ENCODE measurements at regions not wholly inside any gene's neighbourhood (a gene's known extent, or its start where the extent isn't known, plus 50 kb on each side); places are given as distances from the start of the nearest gene placed in this dataset.
"Not testable (repeated sequence)": the region's sequence is repeated elsewhere in the genome, so short reads cannot be mapped to it uniquely, and the experiment has no call there.

DNA sequence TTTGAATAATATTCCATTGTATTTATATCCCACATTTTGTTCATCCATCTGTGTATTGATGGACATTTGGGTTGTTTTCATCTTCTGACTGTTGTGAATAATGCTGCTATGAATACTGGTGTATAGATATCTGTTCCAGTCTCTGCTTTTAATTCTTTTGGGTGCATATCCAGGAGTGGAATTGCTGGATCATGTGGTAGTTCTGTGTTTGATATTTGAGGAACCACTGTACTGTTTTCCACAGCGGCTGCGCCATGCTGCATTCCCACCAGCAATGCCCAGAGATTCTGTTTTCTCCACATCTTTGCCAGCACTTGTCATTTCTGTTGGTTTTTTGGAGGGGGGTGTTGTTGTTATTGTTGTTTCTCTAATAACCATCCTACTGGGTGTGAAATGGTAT is 131.6 kb upstream of the KIF26B start:
- no peak for DNase-seq

DNA sequence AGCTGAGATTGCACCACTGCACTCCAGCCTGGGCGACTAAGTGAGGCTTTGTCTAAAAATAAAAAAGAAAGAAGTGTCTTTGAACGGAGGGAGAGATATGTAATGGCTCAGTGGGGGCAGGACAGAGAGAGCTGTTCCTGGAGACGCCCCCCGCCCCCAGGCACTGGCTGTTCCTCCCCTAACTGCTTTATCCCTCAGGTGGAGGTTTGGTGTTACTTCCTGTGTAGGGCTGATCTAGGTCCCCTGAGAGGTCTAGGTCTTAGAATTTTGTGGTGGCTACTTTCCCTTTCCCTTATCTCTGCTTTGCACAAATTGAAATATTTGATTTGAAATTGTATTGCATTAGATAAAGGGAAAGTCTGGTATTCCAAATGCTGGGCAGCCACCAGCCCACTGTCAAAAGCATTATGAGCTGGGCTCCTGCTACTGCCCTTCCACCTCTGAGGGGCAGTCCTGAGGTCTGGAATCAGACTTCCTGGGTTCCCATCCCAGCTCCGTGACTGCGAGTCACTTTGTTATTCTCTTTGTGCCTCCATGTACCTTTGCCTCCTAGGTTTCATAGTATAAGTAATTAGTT is 134.8 kb upstream of the KIF26B start:
- DNase-seq: no peak

DNA sequence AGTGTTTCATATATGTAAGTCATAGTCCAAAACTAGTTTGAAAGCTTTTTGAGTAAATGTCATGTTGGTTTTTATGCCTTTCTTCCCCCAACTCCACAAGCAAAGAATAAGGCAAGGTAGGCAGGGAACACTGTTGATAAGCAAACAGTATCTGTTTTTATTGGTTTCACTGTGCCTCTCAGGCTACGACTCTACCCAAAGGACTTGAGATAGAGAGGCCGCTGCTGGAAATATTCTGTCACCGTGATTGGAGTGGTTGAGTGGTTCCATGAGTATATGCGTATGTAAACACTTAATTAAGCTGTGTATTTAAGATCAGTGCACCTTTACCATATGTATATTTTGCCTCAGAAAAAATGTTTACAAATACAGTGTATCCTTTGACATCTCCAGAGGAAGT is 138.1 kb upstream of the KIF26B start:
- no peak for DNase-seq

DNA sequence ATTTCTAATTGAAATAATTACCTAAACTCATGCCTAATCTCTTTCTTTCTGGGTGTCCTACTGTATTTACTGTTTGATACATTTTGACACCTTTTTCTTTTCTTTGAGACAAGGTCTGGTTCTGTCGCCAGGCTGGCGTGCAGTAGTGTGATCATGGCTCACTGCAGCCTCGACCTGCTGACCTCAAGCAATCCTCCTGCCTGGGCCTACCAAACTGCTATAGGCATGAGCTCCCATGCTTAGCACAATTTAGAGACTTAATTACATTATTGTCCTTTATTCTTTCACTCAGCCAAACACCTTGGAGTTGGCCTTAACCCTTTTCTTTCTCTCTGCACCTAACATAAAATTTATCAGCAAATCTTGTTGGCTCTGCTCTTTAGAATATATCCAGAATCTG is 139.8 kb upstream of the KIF26B start:
- DNase-seq: no peak

GRCh38 chr1:245014247-245015029 is 140.3 kb upstream of the KIF26B start:
- no peak for DNase-seq

DNA sequence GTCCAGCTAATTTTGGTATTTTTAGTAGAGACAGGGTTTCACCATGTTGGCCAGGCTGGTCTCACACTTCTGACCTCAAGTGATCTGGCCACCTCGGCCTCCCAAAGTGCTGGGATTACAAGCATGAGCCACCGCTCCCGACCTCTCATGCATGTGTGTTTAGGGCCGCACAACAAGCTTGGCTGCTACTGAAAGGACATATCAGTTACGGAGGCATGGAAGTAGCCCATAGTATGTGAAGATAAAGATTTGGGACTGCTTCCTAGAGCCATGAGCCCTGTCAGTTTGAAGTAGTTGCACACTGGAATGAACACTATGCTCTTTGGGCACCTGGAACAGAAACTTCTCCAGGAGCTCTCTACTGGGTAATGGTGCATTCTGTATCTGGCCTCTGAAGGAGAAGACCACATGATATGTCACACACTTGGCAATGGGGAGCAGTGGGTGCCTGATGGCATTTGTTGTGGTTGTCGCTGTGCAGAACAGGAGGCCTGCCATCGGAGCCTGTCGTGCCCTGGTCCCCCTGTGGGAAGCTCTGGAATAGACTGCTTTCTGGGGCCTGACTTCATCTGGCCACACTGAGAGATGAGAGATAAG is 144.7 kb upstream of the KIF26B start:
- no peak for DNase-seq

DNA sequence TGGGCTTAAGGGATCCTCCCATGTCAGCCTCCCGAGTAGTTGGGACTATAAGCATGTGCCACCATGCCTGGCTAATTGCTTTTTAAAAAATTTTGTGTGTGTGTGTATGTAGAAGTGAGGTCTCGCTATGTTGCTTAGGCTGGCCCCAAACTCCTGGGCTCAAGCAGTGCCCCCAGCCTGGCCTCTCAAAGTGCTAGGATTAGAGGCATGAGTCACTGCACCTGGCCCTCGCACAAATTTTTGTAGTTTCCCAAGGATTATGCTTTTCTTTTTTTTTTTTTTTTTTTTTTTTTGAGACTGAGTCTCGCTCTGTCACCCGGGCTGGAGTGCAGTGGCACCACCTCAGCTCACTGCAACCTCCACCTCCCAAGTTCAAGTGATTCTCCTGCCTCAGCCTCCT is 144.4 kb upstream of the HNRNPU start:
- no peak for DNase-seq

- no peak for DNase-seq
These were observed 143.5 kb upstream of the HNRNPU start for GRCh38 chr1:245007852-245008251.

DNA sequence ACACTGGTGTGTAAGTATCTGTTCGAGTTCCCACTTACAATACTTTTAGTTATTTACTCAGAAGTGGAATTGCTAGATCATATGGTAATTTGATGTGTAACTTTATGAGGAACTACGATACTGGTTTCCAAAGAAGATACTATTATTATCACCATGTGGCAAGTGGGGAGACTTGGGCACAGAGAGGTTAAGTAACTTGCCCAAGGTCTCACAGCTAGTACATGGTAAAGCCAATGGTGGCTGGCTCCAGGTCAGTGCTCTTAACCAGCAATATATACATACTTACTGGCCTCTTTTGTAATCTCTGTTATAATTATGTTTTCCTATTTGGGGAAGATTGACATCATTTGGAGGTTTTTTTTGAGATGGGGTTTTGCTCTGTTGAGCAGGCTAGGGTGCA is 138.9 kb upstream of the HNRNPU start:
- DNase-seq: no peak

DNA sequence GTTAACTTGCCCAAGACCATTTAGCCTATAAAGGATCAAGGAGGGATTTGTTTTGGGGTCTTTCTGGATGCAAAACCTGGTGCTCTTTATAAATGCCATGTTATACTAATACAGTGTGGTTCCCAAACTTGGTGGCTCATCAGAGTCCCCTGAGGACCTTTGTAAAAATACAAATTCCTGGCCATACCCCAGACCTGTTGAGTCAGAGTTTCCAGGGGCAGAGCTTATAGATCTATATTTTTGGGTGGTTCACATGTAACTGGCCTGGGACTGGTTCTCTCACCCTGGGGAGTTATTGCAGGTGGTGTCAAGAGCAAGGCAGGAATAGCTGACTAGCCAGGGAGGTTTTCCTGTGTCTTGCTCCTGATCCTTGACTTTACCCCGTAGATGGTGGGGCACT is 136.9 kb upstream of the HNRNPU start:
- peak; percentile 32 for DNase-seq

GRCh38 chr1:245000872-245001188 is 136.5 kb upstream of the HNRNPU start:
- no peak for DNase-seq

DNA sequence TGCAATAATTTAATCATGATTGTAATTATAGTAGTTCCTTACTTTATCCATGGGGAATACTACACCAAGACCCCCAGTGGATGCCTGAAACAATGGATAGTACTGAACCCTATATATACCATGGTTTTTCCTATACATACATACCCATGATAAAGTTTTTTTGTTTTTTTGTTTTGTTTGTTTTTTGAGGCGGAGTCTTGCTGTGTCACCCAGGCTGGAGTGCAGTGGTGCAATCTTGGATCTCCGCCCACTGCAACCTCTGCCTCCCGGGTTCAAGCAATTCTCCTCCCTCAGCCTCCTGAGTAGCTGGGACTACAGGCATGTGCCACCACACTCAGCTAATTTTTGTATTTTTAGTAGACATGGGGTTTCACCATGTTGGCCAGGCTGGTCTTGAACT is 135.3 kb upstream of the HNRNPU start:
- not testable (repeated sequence) for DNase-seq

GRCh38 chr1:244998717-244999346 is 134.5 kb upstream of the HNRNPU start:
- DNase-seq: no peak

DNA sequence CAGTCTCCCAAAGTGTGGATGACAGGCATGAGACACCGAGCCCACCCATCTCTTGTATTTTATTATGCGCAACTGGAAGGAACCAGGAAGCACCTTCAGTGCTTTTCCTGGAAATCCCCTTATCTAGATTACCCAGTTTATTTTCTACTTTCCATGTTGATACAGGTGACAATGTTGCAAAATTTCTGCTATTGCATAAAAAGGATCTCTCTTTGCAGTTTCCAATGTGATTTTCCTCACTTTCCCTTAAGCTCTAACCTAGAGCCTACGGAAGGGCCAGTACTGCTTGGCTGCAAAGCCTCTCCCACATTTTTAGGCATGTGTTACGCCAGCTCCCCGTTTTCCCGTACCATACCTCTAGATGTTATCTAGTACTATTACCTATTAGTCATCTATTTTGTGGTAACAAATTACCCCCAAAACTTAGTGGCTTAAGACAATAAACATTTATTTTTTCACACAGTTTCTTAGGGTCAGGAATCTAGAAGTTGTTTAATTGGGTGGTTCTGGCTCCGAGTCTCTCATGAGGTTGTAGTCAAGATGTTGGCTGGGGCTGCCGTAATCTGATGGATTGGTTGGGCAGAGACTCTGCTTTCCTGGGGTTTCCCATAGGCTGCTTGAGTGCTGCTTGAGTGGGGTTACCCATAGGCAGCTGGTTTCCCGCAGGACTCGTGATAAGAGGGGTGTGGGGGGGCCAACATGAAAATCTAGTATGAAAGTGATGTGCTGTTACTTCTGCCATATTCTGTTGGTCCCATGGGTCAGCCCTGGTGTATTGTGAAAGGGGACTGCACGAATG is 131.5 kb upstream of the HNRNPU start:
- no peak for DNase-seq

- DNase-seq: peak; percentile 61
These were observed 128.5 kb upstream of the HNRNPU start for GRCh38 chr1:244992833-244993232.

- no peak for DNase-seq
These were observed 125.5 kb upstream of the HNRNPU start for GRCh38 chr1:244989813-244990212.

GRCh38 chr1:244988521-244988920 is 124.2 kb upstream of the HNRNPU start:
- DNase-seq: no peak

DNA sequence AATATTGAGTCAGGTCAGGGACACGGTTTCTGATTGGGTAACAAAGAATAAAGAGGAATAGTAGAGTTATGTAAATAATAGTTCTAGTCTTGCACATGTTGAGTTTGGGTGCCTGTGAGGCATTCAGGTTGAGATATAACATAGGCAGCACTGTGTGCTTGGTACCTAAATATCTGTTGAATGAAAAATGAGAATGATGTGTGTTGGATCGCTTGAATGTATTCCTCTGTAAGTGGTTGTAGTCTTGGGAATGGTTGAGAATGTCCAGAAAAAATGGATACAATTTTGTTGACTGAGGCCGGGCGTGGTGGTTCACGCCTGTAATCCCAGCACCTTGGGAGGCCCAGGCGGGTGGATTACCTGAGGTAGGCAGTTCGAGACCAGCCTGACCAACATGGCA is 116.3 kb upstream of the HNRNPU start:
- no peak for DNase-seq

DNA sequence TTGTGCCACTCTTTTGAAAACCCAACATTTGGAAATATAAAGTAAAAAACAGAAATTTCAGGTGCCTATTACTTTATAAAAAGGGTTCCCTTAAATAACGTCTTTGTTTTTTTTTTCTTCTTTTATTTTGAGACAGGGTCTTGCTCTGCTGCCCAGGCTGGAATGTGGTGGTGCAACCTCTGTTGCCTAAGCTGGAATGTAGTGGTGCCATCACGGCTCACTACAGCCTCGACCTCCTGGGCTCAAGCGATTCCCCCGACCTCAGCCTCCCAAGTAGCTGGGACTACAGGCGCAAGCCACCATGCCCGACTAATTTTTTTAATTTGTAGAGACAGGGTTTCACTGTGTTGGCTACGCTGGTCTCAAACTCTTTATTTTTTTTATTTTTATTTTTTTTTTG is 110.2 kb upstream of the HNRNPU start:
- no peak for DNase-seq

DNA sequence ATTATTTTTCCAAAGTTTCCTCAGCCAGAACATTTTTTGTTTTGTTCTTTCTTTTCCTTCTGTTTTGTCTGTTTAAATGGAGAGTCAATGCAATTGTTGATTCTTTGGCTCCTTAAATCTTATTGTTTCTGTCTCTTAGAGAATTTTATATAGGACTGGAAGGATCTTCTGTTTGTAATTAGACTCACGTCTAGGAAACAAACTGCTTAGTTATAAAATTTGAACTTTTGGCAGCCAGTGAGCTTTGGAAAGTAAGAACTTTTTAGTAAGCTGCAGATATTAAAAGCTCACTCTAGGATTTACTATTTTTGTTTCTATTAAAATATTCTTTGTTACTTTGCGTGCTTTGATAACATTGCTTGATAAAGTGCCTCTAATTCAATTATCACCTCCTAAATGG is 109.8 kb upstream of the HNRNPU start:
- no peak for DNase-seq

DNA sequence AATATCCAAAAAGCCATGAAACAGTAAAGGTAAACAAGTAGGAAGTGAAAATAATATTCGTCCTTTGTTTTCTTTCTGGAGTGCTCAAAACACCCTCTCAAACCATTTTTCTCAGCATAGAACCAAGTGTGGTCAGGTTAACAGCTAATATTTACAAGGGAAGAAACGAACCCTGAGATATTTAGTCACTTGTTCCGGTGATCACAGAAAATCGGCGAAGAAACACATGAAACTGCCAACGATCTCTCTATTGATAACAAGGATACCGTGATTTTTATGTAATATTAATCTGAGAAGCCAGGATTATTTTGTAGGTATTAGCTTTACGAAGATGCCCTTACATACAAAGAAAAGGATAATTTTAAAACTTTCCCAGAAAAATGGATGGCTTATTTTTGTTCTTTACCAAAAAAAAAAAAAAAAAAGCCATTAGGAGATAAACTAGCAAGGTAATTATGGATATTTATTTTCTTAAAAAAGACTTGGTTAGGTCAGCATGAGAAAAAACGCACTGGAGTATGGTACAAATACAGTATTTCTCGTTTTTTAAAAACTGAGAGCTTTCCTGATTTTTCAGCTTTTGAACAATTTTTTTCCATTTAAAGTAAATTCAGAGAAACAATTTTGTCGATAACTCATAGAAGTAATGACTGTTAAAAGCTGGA is 107.3 kb upstream of the HNRNPU start:
- DNase-seq: no peak

GRCh38 chr1:244970744-244971551 is 106.6 kb upstream of the HNRNPU start:
- peak; percentile 99 for DNase-seq

Data from fibroblast of skin of scalp (primary cell).